Calu3 (cell line): ENCODE measurements at regions not wholly inside any gene's neighbourhood (a gene's known extent, or its start where the extent isn't known, plus 50 kb on each side); places are given as distances from the start of the nearest gene placed in this dataset.

ENCODE experiments used
- BruUV-seq: library from RNA; stranded (reverse); fragments of 400-500 nt; replicated peaks from 2 replicates; lab custom pipeline; 2021; lab: Mats Ljungman, UMichigan
- CTCF ChIA-PET: fragments of 300-600 bp; sonication (Branson Sonifier 250); formaldehyde crosslinking; loops from one replicate; lab custom pipeline; 2022; ENCODE audit warnings: antibody characterized with exemption; lab: Charles Lee
- DNase-seq: peaks from one replicate; pipeline ENCODE4 v3.0.0; 2022
- H3K27ac Mint-ChIP-seq: one replicate; pipeline ENCODE4 v1.8.0; 2022; ENCODE audit warnings: mixed read lengths; ENCODE audit not compliant: unreplicated experiment
- H3K27me3 Mint-ChIP-seq: one replicate; pipeline ENCODE4 v1.8.0; 2022; ENCODE audit warnings: mixed read lengths; ENCODE audit not compliant: unreplicated experiment
- H3K36me3 Mint-ChIP-seq: one replicate; pipeline ENCODE4 v1.8.0; 2022; ENCODE audit warnings: mild to moderate bottlenecking, moderate library complexity, mixed read lengths; ENCODE audit not compliant: insufficient read depth, unreplicated experiment
- H3K4me1 Mint-ChIP-seq: one replicate; pipeline ENCODE4 v1.8.0; 2022; ENCODE audit warnings: mild to moderate bottlenecking, low read depth, mixed read lengths; ENCODE audit not compliant: unreplicated experiment
- H3K4me3 Mint-ChIP-seq: one replicate; pipeline ENCODE4 v1.8.0; 2022; ENCODE audit warnings: mild to moderate bottlenecking, low read depth, moderate library complexity, mixed read lengths; ENCODE audit not compliant: unreplicated experiment
- H3K9me3 Mint-ChIP-seq: one replicate; pipeline ENCODE4 v1.8.0; 2022; ENCODE audit warnings: low read depth, mixed read lengths; ENCODE audit not compliant: unreplicated experiment
- CTCF ChIP-seq: fragments of 200-600 bp; IDR thresholded peaks from one replicate; pipeline ENCODE4 v1.8.0; 2022; ENCODE audit warnings: antibody characterized with exemption; ENCODE audit not compliant: unreplicated experiment
- intact Hi-C: fragments of 100-400 bp; cut with micrococcal nuclease; formaldehyde crosslinking; loops from one replicate; pipeline ENCODE4 v1.10.0; 2022; ENCODE audit not compliant: unreplicated experiment

GRCh38 chr1:86233403-86233802 lies 76.8 kb upstream of the COL24A1 start:
- peaks cover 4% of the 10 kb centered on the region for H3K9me3 Mint-ChIP-seq
- no peaks in the 10 kb centered on the region for H3K36me3 Mint-ChIP-seq
- no peak for DNase-seq
- H3K27ac Mint-ChIP-seq = no peak overlapping the region
- no peaks in the 10 kb centered on the region for H3K4me1 Mint-ChIP-seq
- TF ChIP-seq CTCF = no peak
- H3K27me3 Mint-ChIP-seq = peaks cover 15% of the 10 kb centered on the region
- no TSS peak for BruUV-seq
- intact Hi-C loops = no loop called here
- CTCF ChIA-PET = no interaction called here
- H3K4me3 Mint-ChIP-seq = no peak overlapping the region

GRCh38 chr1:86231076-86231475 lies 74.5 kb upstream of the COL24A1 start:
- Mint-ChIP-seq H3K9me3 (peaks cover 2% of the 10 kb centered on the region), H3K27me3 (peaks cover 28% of the 10 kb centered on the region), H3K4me3 (no peak overlapping the region), H3K36me3 (no peaks in the 10 kb centered on the region), H3K27ac (no peak overlapping the region), H3K4me1 (no peaks in the 10 kb centered on the region)
- CTCF ChIA-PET = no interaction called here
- intact Hi-C loops = no loop called here
- DNase-seq = no peak
- no peak for TF ChIP-seq CTCF
- BruUV-seq = no TSS peak

GRCh38 chr1:86229405-86229975 lies 72.9 kb upstream of the COL24A1 start:
- no peak for TF ChIP-seq CTCF
- no TSS peak for BruUV-seq
- intact Hi-C loops = no loop called here
- CTCF ChIA-PET = no interaction called here
- no peaks in the 10 kb centered on the region for H3K36me3 Mint-ChIP-seq
- DNase-seq = no peak
- H3K4me1 Mint-ChIP-seq = no peaks in the 10 kb centered on the region
- H3K9me3 Mint-ChIP-seq = no peaks in the 10 kb centered on the region
- peaks cover 28% of the 10 kb centered on the region for H3K27me3 Mint-ChIP-seq
- no peak overlapping the region for H3K4me3 Mint-ChIP-seq
- no peak overlapping the region for H3K27ac Mint-ChIP-seq

GRCh38 chr1:86228546-86228945 lies 72.0 kb upstream of the COL24A1 start:
- CTCF ChIA-PET = no interaction called here
- no peak for TF ChIP-seq CTCF
- intact Hi-C loops = no loop called here
- Mint-ChIP-seq H3K4me1 (no peaks in the 10 kb centered on the region), H3K27ac (no peak overlapping the region), H3K27me3 (peaks cover 28% of the 10 kb centered on the region), H3K9me3 (no peaks in the 10 kb centered on the region), H3K4me3 (no peak overlapping the region), H3K36me3 (no peaks in the 10 kb centered on the region)
- no TSS peak for BruUV-seq
- no peak for DNase-seq
